Activated B cell treated with CpG ODN at 0.5 μM for 24 hours (primary cell): ENCODE measurements at regions not wholly inside any gene's neighbourhood (a gene's known extent, or its start where the extent isn't known, plus 50 kb on each side); places are given as distances from the start of the nearest gene placed in this dataset.

Source experiments
- ATAC-seq: fragments of 200-7000 bp; cut with Tn5 transposase; one replicate; pipeline ENCODE4 v1.10.0; 2021; ENCODE audit warnings: low read depth, mild to moderate bottlenecking, moderate library complexity
- CTCF ChIA-PET: fragments of 350-600 bp; sonication (Branson Sonifier 250); formaldehyde crosslinking; loops from one replicate; lab custom pipeline; 2021; ENCODE audit warnings: antibody characterized with exemption; lab: Charles Lee
- POLR2A ChIA-PET: fragments of 350-600 bp; sonication (Branson Sonifier 250); formaldehyde crosslinking; loops from one replicate; lab custom pipeline; 2021; ENCODE audit warnings: antibody characterized with exemption; lab: Charles Lee
- DNase-seq: peaks from one replicate; pipeline ENCODE4 v3.0.0; 2022
- H3K27ac Mint-ChIP-seq: one replicate; pipeline ENCODE4 v1.8.0; 2020; ENCODE audit warnings: mixed read lengths
- H3K27me3 Mint-ChIP-seq: one replicate; pipeline ENCODE4 v1.8.0; 2021; ENCODE audit warnings: mixed read lengths
- H3K36me3 Mint-ChIP-seq: one replicate; pipeline ENCODE4 v1.8.0; 2021; ENCODE audit warnings: low read depth, mixed read lengths
- H3K4me1 Mint-ChIP-seq: one replicate; pipeline ENCODE4 v1.8.0; 2021; ENCODE audit warnings: mixed read lengths
- H3K4me3 Mint-ChIP-seq: one replicate; pipeline ENCODE4 v1.8.0; 2020; ENCODE audit warnings: mild to moderate bottlenecking, mixed read lengths
- H3K9me3 Mint-ChIP-seq: one replicate; pipeline ENCODE4 v1.8.0; 2020; ENCODE audit warnings: mixed read lengths
- CTCF ChIP-seq: fragments of 200-600 bp; IDR thresholded peaks from one replicate; pipeline ENCODE4 v1.8.0; 2022; ENCODE audit warnings: antibody characterized with exemption, mild to moderate bottlenecking
- intact Hi-C: fragments of 100-400 bp; cut with micrococcal nuclease; formaldehyde crosslinking; loops from one replicate; pipeline ENCODE4 v1.15.1; 2024

- no peak for DNase-seq
- Mint-ChIP-seq H3K27ac (no peak overlapping the region), H3K27me3 (peaks cover 2% of the 10 kb centered on the region), H3K4me3 (no peak overlapping the region), H3K9me3 (no peaks in the 10 kb centered on the region), H3K36me3 (no peaks in the 10 kb centered on the region), H3K4me1 (no peaks in the 10 kb centered on the region)
- CTCF ChIA-PET, result interaction anchor here (0.5 kb wide), 1 partner anchor 43 kb away, joined by 3 read pairs; no protein-coding TSS in a partner anchor
- POLR2A ChIA-PET, result interaction anchor here (0.6 kb wide), 1 partner anchor 14 kb away, joined by 3 read pairs; no protein-coding TSS in a partner anchor
- intact Hi-C loops, result no loop called here
- no peak for ATAC-seq
- no peak for TF ChIP-seq CTCF
Observed at GRCh38 chr9:126017758-126018157, 270.6 kb downstream of the PBX3 start.

- ChIA-PET CTCF (no interaction called here), POLR2A (no interaction called here)
- DNase-seq (no peak), ATAC-seq (no peak)
- H3K4me1 Mint-ChIP-seq, result no peaks in the 10 kb centered on the region
- no peaks in the 10 kb centered on the region for H3K36me3 Mint-ChIP-seq
- H3K27me3 Mint-ChIP-seq, result peaks cover 2% of the 10 kb centered on the region
- no peak overlapping the region for H3K4me3 Mint-ChIP-seq
- no peak for TF ChIP-seq CTCF
- H3K27ac Mint-ChIP-seq, result no peak overlapping the region
- intact Hi-C loops, result no loop called here
- no peaks in the 10 kb centered on the region for H3K9me3 Mint-ChIP-seq
Observed at GRCh38 chr9:126020836-126021235, 273.7 kb downstream of the PBX3 start.

- intact Hi-C loops, result no loop called here
- no peaks in the 10 kb centered on the region for H3K36me3 Mint-ChIP-seq
- POLR2A ChIA-PET, result no interaction called here
Observed at GRCh38 chr9:126023962-126024361, 276.8 kb downstream of the PBX3 start.

GRCh38 chr9:126024581-126025230 is 277.5 kb downstream of the PBX3 start:
- no peaks in the 10 kb centered on the region for H3K36me3 Mint-ChIP-seq
- ATAC-seq (no peak), DNase-seq (no peak)
- intact Hi-C loops, result no loop called here
- H3K27me3 Mint-ChIP-seq, result peaks cover 2% of the 10 kb centered on the region
- POLR2A ChIA-PET, result no interaction called here
- CTCF ChIA-PET, result no interaction called here
- H3K4me1 Mint-ChIP-seq, result no peaks in the 10 kb centered on the region
- no peak overlapping the region for H3K27ac Mint-ChIP-seq
- no peak for TF ChIP-seq CTCF
- no peaks in the 10 kb centered on the region for H3K9me3 Mint-ChIP-seq
- H3K4me3 Mint-ChIP-seq, result no peak overlapping the region

More at GRCh38 chr9:126023962-126024361, 276.8 kb downstream of the PBX3 start:
- Mint-ChIP-seq H3K27ac (no peak overlapping the region), H3K27me3 (peaks cover 2% of the 10 kb centered on the region), H3K4me1 (no peaks in the 10 kb centered on the region), H3K4me3 (no peak overlapping the region), H3K9me3 (no peaks in the 10 kb centered on the region)
- no peak for TF ChIP-seq CTCF
- CTCF ChIA-PET, result no interaction called here
- ATAC-seq (no peak), DNase-seq (no peak)

- Mint-ChIP-seq H3K9me3 (no peaks in the 10 kb centered on the region), H3K27me3 (no peaks in the 10 kb centered on the region), H3K4me1 (no peaks in the 10 kb centered on the region), H3K4me3 (no peak overlapping the region), H3K36me3 (no peaks in the 10 kb centered on the region), H3K27ac (no peak overlapping the region)
- CTCF ChIA-PET, result no interaction called here
- POLR2A ChIA-PET, result no interaction called here
- no peak for TF ChIP-seq CTCF
- no peak for ATAC-seq
- intact Hi-C loops, result no loop called here
- no peak for DNase-seq
Observed at GRCh38 chr9:126025991-126026390, 278.8 kb downstream of the PBX3 start.
